HG03280 (cell line): ENCODE measurements at regions not wholly inside any gene's neighbourhood (a gene's known extent, or its start where the extent isn't known, plus 50 kb on each side); places are given as distances from the start of the nearest gene placed in this dataset.
"Not testable (repeated sequence)": the region's sequence is repeated elsewhere in the genome, so short reads cannot be mapped to it uniquely, and the experiment has no call there.

Experiments used
- ATAC-seq: cut with Tn5 transposase; IDR thresholded peaks from one replicate; pipeline ENCODE4 v1.9.1; 2021; ENCODE audit warnings: mild to moderate bottlenecking, moderate library complexity; ENCODE audit not compliant: unreplicated experiment

DNA sequence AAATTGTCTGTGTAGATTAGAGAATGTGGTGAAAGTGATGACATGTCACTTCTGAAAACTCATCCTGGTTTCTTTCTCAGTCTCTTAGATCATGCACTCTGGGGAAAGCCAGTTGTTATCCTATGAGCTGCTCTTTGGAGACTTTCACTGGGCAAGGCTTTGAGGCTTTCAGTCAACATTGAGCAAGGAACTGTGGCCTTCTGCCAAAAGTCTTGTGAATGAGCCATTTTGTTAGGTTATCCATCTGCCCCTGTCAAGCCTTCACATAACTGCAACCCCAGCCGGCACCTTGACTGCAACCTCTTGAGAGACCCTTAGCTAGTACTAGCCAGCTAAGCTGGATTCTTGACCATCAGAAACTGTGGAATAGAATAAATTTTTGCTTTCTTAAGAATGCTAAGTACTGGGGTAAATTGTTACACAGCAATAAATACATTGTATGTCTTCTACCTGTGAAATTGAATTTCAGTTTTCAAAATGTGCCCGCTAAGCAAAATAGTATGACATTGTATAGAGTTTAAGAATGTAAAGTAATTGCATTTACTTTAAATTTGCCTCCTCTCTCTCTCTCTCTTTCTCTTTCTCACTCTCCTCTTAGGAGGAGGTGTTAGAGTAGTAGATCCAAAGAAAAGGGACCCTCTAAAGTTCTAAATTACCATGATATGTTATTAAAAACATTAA lies 1273.0 kb downstream of the RAPGEF2 start:
- no peak for ATAC-seq

DNA sequence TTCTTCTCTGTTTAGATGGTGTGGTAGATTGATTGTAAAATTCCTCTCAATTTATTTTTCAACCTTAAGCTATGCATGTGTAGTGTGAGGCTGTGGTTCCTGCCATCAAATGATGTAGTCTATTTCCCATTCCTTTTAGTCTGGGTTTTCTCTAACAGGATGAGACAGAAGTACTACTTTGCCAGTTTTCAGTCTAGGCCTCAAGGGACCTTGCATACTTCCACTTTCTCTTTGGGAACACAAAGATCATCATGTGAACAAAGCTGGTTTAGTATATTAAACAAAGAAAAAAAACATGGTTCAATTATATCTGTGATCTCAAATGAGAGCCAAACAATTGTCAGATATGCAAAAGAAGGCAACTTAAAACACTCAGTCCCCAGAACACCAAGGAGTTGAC lies 1284.0 kb downstream of the RAPGEF2 start:
- ATAC-seq, result no peak

DNA sequence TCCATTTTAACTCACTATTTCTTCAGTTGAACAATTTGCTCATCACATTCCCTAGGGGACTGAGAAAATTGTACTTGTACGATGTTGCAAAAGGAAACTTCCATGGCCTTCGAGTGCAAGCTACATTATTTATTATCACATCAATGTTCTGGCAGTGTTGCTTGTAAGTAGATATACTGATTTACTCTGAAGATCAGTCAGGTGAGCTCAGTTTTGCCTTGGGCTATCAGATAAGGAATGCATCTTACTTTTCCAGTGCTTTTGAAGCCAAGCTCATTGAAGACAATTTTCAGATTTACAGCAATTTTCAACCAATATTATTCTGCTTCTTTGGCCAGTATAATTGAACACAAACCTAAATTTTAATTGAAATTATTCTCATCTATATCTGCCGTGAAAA lies 1296.9 kb downstream of the RAPGEF2 start:
- ATAC-seq, result no peak

DNA sequence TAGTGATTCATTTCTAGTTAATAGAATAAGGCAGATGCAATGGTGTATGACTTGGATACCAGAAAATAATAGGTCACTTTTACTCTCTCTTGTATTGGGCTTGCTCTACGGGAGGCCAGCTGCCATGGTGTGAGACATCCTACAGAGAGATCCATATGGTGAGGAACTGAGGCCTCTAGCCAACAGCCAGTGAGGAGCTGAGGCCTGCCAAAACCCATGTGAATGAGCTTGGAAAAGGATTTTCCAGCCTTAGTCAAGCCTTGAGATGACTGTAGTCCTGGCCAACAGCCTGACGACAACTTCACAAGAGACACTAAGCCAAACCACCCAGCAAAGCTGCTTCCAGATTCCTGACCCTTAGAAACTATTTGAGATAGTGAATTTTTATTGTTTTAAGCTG lies 1300.2 kb downstream of the RAPGEF2 start:
- ATAC-seq, result no peak

DNA sequence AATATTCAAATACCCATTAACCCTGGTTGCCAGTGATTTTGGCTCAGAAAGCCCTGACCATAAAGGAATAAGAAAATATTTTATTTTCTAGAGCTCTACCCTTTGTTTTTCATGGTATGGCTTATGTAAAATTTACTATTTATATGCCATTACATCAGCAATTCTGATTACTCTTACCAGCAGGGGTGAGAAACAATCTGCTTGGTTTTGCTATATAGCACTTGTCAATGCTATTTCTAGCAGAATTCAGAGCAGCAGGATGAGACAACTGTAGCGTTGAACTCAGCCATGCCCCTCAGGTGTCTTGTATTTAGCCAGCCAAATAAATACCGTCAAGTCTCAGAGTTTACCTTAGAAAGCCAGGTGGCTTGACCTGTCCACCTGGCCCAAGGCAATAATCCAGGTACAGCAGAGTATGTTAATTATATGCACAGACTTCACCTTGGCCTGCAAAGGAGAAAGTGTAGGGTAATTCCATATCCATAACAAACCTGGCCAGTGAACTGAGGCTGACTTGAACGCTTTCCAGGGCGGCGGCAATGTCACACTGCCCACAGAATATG lies 1303.5 kb downstream of the RAPGEF2 start:
- ATAC-seq, result no peak

DNA sequence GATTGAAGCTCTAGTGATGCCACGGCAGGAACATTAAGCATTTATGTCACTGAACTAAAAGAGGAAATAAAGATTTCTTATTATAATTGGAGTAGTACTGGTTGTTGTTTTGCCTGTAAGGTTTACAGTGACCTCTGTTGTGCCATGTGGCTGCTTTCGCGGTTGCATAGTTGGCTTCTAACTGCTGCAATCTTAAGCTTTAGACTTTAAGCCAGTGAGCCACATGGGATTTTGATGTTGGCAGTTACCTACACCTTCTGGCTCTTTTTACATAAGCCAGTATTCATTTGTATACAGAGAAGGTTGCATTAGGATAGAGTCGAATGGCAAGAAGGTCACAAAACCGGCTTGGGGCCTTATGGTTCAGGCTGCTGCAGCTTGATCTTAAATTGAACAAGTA lies 1311.6 kb downstream of the RAPGEF2 start:
- no peak for ATAC-seq

DNA sequence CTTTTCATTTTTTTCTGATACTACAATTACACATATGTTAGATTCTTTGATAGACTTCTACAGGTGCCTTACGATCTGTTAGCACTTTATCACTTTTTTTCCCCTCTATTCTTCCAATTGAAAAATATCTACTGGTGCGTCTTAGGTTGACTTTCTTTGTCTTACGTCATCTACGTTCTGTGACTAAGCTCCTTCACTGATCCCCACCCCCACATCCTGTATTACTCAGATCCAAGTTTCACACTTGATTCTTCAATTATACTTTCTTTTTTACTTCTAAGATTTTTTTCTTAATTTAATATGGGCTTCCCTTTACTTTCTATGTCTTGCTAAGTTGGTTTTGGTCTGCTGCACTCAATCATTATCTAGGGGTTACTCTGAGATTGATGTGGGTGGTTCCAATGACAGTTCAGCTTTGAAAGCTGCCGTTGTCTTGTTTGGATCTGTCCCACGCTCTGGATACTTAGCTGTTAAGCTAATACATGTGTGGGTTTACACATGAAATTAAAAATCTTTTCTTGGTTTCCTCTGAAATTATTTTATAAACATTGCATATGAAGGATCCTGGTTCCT lies 1321.1 kb downstream of the RAPGEF2 start:
- no peak for ATAC-seq

DNA sequence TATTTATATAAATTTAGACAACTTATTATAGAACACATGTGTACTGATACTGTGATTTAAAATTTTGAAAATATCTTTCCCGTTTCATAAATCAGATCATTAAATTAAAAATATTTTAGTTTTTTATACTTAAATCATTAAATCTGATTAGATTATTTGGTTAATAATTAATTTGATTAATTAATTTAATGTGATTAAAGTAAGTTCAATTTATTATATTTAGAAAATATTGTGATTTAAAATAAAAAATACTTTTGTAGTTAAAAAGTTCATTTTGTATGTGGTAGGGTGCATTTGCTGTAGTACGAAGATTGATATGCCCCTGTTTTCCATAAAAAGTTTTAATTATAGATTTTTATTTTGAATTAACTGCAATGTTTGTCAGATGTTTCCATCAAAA lies 1323.4 kb downstream of the RAPGEF2 start:
- ATAC-seq, result no peak

DNA sequence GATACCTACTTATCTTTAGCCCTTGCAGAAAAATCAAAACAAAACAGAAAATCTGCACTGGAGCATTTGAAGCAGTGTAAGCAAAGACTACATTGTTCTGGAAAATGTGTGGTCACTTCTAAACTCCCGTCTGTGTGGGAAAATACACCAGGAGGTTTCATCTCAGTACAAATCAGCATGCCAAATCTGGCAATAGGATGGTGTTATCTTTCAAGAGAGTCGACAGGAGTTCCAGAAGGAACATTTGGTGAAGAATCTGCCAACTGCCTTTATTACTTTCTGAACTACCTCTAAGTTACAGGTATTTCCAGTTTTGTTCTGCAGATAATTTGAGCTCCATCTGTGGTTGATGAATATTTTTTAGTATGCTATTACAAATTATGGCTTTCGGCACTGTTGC lies 1348.0 kb downstream of the RAPGEF2 start:
- no peak for ATAC-seq

DNA sequence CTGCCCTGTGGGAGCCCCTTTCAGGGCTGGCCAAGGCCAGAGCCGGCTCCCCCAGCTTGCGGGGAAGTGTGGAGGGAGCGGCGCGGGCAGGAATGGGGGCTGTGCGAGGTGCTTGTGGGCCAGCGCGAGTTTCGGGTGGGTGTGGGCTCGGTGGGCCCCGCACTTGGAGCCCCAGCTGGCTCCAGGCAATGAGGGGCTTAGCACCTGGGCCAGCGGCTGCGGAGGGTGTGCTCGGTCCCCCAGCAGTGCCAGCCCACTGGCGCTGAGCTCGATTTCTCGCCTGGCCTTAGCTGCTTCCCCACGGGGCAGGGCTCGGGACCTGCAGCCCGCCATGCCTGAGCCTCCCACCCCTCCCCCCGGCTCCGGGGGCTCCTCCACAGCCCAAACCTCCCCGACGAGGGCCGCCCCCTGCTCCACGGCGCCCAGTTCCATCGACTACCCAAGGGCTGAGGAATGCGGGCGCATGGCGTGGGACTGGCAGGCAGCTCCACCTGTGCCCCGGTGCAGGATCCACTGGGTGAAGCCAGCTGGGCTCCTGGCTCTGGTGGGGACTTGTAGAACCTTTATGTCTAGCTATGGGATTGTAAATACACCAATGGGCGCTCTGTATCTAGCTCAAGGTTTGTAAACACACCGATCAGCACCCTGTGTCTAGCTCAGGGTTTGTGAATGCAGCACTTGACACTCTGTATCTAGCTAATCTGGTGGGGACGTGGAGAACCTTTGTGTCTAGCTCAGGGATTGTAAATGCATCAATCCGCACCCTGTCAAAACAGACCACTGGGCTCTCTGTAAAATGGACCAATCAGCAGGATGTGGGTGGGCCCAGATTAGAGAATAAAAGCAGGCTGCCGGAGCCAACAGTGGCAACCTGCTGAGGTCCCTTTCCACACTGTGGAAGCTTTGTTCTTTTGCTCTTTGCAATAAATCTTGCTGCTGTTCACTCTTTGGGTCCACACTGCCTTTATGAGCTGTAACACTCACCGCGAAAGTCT lies 1379.1 kb downstream of the RAPGEF2 start:
- ATAC-seq, result not testable (repeated sequence)

DNA sequence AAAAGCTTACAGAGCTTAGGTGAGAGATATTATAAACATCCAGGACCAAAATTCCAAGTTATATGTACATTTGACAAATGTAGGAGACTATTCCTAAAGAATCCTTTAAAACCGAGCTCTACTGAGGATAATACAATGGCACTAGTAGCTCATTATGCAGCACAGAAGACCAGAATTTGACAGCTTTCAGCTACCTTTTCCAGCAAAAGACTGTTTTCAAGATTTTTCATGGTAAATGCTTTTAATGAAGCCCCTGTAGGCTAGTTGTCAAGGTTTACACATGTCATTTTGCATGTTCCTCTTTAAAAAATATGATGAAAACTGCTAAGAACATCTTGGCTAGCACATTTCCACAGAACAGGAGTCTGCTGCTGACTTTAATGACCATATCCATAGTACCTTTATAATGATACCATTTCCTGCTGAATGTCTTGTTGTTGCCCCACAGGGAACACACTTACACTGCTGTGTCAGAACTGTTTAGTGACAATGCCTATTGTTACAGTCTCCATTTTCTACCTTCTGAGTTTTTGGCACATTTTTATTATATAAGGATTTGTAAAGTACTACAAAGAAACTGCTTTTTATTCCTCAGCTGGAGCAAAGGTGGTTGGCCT lies 1382.3 kb downstream of the RAPGEF2 start:
- ATAC-seq, result no peak

DNA sequence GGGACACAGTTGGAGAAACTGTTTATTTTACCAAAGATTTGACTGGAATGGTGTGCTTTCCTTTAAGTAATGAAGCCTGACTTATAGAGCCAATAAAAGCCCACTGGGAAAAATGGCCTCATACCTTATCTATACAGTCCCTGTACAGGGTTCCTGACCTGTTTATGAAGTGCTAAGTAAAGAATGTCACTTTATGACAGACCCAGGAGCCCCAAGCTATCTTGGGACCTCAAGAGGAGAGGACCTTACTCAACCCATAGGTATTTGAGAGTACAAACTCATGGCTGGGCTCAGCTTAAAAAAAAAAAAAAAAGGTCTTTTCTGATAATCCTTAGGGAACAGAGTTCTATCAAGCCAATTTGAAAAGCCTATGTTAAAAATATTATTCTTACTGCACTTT lies 1389.3 kb downstream of the RAPGEF2 start:
- no peak for ATAC-seq

DNA sequence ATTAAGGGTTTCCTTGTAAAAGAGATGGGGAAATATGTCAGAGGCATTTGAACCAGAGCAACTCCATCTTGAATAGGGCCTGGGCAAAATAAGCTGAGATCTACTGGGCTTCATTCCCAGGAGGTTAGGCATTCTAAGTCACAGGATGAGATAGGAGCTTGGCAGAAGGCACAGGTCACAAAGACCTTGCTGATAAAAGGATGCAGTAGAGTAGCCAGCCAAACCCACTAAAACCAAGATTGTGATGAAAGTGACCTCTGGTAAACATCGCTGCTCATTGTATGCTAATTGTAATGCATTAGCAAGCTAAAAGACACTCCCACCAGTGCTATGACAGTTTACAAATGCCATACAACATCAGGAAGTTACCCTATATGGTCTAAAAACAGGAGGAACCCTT lies 1390.3 kb downstream of the RAPGEF2 start:
- no peak for ATAC-seq

DNA sequence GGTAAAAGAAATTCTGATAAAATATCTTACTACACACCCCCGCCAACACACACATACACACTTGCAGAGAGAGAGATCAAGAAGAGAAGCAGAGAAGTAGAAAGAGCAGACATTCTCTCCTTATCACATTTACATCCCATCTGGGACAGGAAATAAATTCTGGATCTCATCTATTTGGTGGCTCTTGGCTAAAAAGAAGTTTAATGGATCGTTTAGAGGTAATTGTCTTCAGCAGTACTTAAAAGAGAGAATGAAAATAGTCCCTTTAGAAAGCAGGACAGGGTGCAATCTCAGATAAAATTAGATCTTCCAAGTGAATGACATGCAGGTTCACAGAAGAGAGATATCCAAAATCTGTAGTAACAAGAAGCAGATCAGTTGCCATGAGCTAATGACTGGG lies 1392.5 kb downstream of the RAPGEF2 start:
- no peak for ATAC-seq

DNA sequence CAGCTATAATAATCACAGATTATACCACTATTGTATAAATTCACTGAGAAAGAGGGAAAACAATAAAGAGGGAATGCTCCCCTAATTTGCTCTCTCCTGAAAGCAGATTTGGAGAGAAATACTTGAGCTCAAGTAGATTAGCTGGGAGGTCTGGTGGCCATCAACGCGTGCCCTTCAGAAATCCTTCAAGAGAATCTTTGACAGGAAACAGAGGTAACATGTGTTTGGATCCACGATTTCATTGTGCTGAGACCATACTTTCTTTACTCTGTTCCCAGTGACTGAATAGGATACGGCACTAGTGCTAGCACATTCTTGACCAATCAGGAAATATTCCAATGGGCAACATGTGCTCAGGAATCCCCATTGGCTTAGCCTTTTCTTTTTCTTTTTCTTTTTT lies 1395.3 kb downstream of the RAPGEF2 start:
- no peak for ATAC-seq

DNA sequence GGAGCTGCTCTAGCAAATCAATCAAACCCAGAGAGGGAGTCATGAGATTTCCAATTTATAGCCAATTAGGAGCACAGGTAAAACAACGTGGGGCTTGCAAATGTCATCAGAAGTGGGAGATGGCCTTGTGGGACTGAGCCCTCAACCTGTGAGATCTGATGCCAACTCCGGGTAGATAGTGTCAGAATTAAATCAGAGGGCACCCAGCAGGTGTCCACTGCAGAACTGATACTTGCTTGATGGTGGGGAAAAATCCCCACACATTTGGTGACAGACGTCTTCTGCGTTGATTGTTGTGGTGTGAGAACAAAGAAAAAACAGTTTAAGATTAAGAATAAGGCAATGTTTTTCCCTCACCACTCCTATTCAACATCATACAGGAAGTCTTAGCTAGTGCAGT lies 1402.8 kb downstream of the RAPGEF2 start:
- ATAC-seq, result no peak

DNA sequence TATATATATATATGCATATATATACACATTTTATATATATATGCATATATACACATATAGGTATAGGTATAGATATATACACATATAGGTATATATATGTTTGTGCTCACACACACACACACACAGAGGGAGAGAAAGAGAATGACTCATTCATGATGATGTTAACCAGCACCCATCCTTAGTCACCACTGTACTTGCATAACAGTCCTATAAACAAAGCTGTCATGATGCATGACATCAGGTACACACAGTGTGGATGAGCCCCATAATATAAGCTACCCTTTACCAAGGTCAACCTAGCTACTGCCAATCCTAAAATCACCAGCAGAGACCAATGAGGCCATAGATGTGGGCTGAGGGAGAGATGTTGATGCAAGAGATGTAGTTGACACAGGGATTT lies 1408.0 kb downstream of the RAPGEF2 start:
- no peak for ATAC-seq

DNA sequence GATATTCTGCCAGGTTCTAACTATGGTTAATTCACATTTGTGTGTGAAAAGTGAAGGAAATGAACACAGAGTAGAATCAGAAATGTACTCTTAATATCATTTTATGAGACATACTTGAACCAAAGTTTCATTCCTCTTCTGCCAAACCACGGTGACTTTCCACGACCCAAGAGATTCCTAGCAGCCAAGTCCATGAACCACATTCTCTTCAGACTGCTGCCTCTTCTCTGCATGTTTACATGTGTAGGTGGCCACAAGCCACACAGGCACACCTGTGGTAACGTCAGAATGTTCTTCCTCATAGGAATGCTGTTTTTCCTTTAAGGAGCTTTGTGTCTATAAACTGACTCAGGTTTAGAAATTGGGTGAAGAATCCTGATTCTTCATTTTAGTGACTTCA lies 1411.2 kb downstream of the RAPGEF2 start:
- no peak for ATAC-seq

DNA sequence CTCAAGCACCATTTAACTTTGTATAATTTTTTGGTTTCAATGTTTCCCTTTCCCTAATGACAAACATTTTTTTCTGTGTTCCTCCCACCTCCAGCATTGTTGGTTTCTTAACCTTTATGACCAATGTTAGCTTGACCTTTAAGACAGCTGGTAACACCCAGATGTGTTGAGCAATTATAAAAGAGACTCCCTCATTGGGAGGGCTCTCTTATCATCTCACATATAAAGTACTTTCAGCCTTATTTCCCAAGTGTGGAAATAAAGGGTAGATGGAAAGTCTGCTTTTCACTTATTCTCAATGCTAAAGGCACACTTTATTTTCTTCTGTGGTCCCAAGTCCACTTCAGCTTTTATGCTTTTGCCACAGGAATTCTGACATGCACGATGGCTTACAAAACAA lies 1420.4 kb downstream of the RAPGEF2 start:
- no peak for ATAC-seq

DNA sequence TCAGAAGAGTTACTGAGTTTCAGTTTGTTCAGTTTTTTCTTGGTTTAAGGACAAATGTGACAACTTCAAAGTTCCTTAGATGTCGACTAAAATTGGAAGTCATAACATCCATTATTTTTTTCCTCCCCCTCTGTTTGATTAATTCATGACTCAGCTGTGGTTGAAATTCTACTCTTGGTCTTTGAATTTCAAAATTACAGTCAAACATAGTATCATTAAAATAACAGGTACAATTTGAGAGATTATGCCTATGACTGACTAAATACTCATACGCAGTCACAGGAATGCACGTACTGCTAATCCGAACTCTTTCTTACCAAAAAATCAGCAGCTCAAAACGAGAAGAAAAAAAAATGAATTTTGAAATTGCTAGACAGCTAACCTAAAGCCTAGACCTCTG lies 1434.8 kb downstream of the RAPGEF2 start:
- no peak for ATAC-seq

DNA sequence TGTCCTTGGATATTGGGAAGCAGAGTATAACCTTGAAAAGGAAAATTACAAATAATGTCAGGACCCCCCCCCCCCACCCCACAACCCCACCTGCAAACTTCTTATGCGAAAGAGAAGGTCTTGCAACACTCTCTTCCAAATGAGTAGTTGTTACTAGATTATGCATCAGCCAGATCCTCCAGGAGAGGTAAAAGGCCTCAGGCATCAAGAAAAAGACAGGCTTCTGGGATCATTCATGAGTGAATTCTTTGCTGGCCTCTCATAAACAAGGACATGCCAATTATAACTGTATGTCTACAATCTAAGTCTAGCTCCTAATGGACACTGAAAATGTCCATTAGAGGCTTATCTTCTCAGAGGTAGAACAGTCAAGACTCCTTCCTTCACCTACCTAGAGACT lies 1443.3 kb downstream of the RAPGEF2 start:
- no peak for ATAC-seq
